C4-2B (cell line): ENCODE measurements at regions not wholly inside any gene's neighbourhood (a gene's known extent, or its start where the extent isn't known, plus 50 kb on each side); places are given as distances from the start of the nearest gene placed in this dataset.

Experiments used
- H3K27ac ChIP-seq: fragments of 450-650 bp; 2 replicates; pipeline ENCODE4 v1.5.1; 2017
- ZFX ChIP-seq: fragments of 450-650 bp; IDR thresholded peaks from 2 replicates; pipeline ENCODE4 v1.6.1; 2017
- TF ChIP-seq, protein P1 (sequence below): fragments of 450-650 bp; conservative IDR thresholded peaks from 2 replicates; pipeline ENCODE4 v1.5.1; 2017; ENCODE audit warnings: mild to moderate bottlenecking

GRCh38 chrX:113849408-113849807, 734.5 kb upstream of the HTR2C start:
- no peak overlapping the region for H3K27ac ChIP-seq
- TF ChIP-seq, protein P1, sequence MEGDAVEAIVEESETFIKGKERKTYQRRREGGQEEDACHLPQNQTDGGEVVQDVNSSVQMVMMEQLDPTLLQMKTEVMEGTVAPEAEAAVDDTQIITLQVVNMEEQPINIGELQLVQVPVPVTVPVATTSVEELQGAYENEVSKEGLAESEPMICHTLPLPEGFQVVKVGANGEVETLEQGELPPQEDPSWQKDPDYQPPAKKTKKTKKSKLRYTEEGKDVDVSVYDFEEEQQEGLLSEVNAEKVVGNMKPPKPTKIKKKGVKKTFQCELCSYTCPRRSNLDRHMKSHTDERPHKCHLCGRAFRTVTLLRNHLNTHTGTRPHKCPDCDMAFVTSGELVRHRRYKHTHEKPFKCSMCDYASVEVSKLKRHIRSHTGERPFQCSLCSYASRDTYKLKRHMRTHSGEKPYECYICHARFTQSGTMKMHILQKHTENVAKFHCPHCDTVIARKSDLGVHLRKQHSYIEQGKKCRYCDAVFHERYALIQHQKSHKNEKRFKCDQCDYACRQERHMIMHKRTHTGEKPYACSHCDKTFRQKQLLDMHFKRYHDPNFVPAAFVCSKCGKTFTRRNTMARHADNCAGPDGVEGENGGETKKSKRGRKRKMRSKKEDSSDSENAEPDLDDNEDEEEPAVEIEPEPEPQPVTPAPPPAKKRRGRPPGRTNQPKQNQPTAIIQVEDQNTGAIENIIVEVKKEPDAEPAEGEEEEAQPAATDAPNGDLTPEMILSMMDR: no peak
- TF ChIP-seq ZFX: no peak

DNA sequence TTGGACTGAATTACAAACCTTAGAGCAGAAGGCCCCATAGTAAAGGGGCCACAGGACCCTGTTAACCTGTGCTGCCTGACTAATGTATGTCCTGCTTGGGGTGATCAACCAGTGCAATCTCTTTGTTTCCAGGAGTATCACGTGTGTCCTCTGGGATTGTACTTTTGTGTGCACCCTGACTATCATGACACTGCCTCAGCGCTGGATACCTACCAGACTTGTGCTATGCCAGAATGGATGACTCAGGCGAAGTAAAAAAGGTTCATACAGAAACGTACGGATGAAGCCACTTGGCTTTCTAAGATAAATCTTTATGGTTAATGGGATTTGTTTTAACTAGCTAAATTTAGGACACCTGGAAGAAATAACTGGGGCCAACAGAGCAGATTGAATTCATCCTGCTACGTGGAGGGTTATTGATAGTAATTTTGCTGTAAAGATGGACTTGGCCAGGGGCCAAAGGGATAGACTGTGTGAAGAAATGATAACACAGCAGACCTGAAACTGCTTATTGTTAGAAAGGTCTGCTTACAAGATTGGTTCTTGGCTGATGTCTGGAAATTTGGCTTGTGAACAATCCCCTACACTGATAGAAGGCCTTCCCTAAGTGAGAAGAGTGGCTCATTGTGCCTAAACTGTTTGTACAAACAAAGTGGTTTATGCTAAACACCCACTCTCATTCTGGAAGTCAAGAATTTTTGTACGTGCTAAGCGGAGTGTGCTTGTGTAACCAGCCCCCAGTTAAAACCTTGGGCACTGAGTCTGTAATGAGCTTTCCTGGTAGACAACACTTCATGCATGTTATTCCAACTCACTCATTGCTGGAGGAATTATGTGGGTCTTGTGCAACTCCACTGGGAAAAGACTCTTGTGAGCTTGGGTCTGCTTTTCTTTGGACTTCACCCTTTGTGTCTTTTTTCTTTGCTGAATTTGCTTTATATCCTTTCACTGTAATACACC, 750.5 kb upstream of the HTR2C start:
- H3K27ac ChIP-seq: no peak overlapping the region
- no peak for TF ChIP-seq ZFX
- TF ChIP-seq, protein P1: no peak

GRCh38 chrX:113828470-113828869, 755.4 kb upstream of the HTR2C start:
- no peak overlapping the region for H3K27ac ChIP-seq
- TF ChIP-seq ZFX: no peak

DNA sequence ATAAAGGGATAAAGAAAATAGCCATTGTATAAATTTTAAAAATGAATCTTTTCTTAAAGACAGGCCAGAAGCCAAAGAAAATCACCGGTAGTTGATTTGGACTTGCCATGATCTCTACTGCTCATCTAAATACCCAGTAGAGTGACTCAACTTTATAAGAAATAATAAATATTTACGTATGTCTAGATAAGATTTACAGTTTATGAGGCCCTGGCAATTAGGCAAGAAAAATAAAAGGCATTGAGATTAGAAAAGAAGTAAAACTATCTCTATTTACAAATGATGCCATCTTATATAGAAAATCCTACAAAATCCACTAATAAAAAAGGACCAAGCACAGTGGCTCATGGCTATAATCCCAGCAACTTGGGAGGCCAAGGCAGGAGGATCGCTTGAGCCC, 765.5 kb upstream of the HTR2C start:
- no peak overlapping the region for H3K27ac ChIP-seq
- no peak for TF ChIP-seq ZFX
- TF ChIP-seq, protein P1: no peak

GRCh38 chrX:113804819-113805218, 779.1 kb upstream of the HTR2C start:
- H3K27ac ChIP-seq: no peak overlapping the region
- TF ChIP-seq, protein P1: no peak

- TF ChIP-seq, protein P1: no peak
- TF ChIP-seq ZFX: no peak
- no peak overlapping the region for H3K27ac ChIP-seq
Measured at GRCh38 chrX:113804291-113804690, 779.6 kb upstream of the HTR2C start.

GRCh38 chrX:113802837-113803236, 781.0 kb upstream of the HTR2C start:
- H3K27ac ChIP-seq: no peak overlapping the region
- no peak for TF ChIP-seq ZFX
- TF ChIP-seq, protein P1: no peak

- TF ChIP-seq ZFX: no peak
- TF ChIP-seq, protein P1: no peak
- no peak overlapping the region for H3K27ac ChIP-seq
Measured at GRCh38 chrX:113800955-113801354, 782.9 kb upstream of the HTR2C start.
